ENCODE measurements at regions not wholly inside any gene's neighbourhood (a gene's known extent, or its start where the extent isn't known, plus 50 kb on each side); places are given as distances from the start of the nearest gene placed in this dataset.
"Not testable (repeated sequence)": the region's sequence is repeated elsewhere in the genome, so short reads cannot be mapped to it uniquely, and the experiment has no call there.

GRCh38 chr22:34587357-34588356, 478.3 kb upstream of the ISX start:
- intact Hi-C loops (cut with micrococcal nuclease), result no loop called here

GRCh38 chr22:34588871-34589545, 476.9 kb upstream of the ISX start:
- intact Hi-C loops (cut with micrococcal nuclease), result no loop called here

- intact Hi-C loops (cut with micrococcal nuclease), result no loop called here
Observed at GRCh38 chr22:34592123-34592740, 473.7 kb upstream of the ISX start.

GRCh38 chr22:34599567-34599966, 466.4 kb upstream of the ISX start:
- intact Hi-C loops (cut with micrococcal nuclease), result no loop called here

- intact Hi-C loops (cut with micrococcal nuclease), result no loop called here
Observed at GRCh38 chr22:34604312-34604711, 461.6 kb upstream of the ISX start.

GRCh38 chr22:34608106-34608505, 457.9 kb upstream of the ISX start:
- intact Hi-C loops (cut with micrococcal nuclease), result no loop called here

- intact Hi-C loops (cut with micrococcal nuclease), result no loop called here
Observed at GRCh38 chr22:34608540-34609115, 457.3 kb upstream of the ISX start.

- intact Hi-C loops (cut with micrococcal nuclease), result no loop called here
Observed at GRCh38 chr22:34609646-34610045, 456.3 kb upstream of the ISX start.

GRCh38 chr22:34620161-34620560, 445.8 kb upstream of the ISX start:
- intact Hi-C loops (cut with micrococcal nuclease), result no loop called here

GRCh38 chr22:34620832-34621231, 445.1 kb upstream of the ISX start:
- intact Hi-C loops (cut with micrococcal nuclease), result no loop called here

GRCh38 chr22:34622602-34623001, 443.4 kb upstream of the ISX start:
- intact Hi-C loops (cut with micrococcal nuclease), result no loop called here

GRCh38 chr22:34623580-34623979, 442.4 kb upstream of the ISX start:
- intact Hi-C loops (cut with micrococcal nuclease), result no loop called here

- intact Hi-C loops (cut with micrococcal nuclease), result not testable (repeated sequence)
Observed at GRCh38 chr22:34625892-34626291, 440.1 kb upstream of the ISX start.

GRCh38 chr22:34638128-34638527, 427.8 kb upstream of the ISX start:
- intact Hi-C loops (cut with micrococcal nuclease), result no loop called here

- intact Hi-C loops (cut with micrococcal nuclease), result no loop called here
Observed at GRCh38 chr22:34639911-34640310, 426.0 kb upstream of the ISX start.

- intact Hi-C loops (cut with micrococcal nuclease), result no loop called here
Observed at GRCh38 chr22:34645375-34645774, 420.6 kb upstream of the ISX start.

- intact Hi-C loops (cut with micrococcal nuclease), result no loop called here
Observed at GRCh38 chr22:34669001-34669400, 397.0 kb upstream of the ISX start.

- intact Hi-C loops (cut with micrococcal nuclease), result not testable (repeated sequence)
Observed at GRCh38 chr22:34683031-34683430, 382.9 kb upstream of the ISX start.

- intact Hi-C loops (cut with micrococcal nuclease), result not testable (repeated sequence)
Observed at GRCh38 chr22:34684278-34684677, 381.7 kb upstream of the ISX start.

- intact Hi-C loops (cut with micrococcal nuclease), result no loop called here
Observed at GRCh38 chr22:34687116-34687515, 378.8 kb upstream of the ISX start.

- intact Hi-C loops (cut with micrococcal nuclease), result no loop called here
Observed at GRCh38 chr22:34688825-34689224, 377.1 kb upstream of the ISX start.

GRCh38 chr22:34696557-34696956, 369.4 kb upstream of the ISX start:
- intact Hi-C loops (cut with micrococcal nuclease), result no loop called here

All from T-helper 2 cell treated with Interferon-gamma antibody and Interleukin-4, amounts not matched to agents 100 ng/mL and 5 ng/mL, for 36 hours (primary cell).